NCI-H345 treated with DMSO at 0.1 percent for 48 hours (cell line): ENCODE measurements at regions not wholly inside any gene's neighbourhood (a gene's known extent, or its start where the extent isn't known, plus 50 kb on each side); places are given as distances from the start of the nearest gene placed in this dataset.

ENCODE experiments used
- DNase-seq: peaks from one replicate; lab custom pipeline; 2025; ENCODE audit not compliant: unreplicated experiment; lab: John Stamatoyannopoulos, UW

GRCh38 chr20:50285376-50286173 lies 94.9 kb downstream of the CEBPB start:
- no peak for DNase-seq

GRCh38 chr20:50286174-50286511 lies 95.5 kb downstream of the CEBPB start:
- DNase-seq, result no peak

- DNase-seq, result no peak
Measured at GRCh38 chr20:50286609-50287008, 96.0 kb downstream of the CEBPB start.

GRCh38 chr20:50287512-50287911 lies 96.9 kb downstream of the CEBPB start:
- DNase-seq, result no peak

GRCh38 chr20:50288128-50288623 lies 97.5 kb downstream of the CEBPB start:
- no peak for DNase-seq

- no peak for DNase-seq
Measured at GRCh38 chr20:50289581-50289980, 99.0 kb downstream of the CEBPB start.

- DNase-seq, result no peak
Measured at GRCh38 chr20:50290112-50290511, 99.5 kb downstream of the CEBPB start.

GRCh38 chr20:50290808-50291207 lies 100.2 kb downstream of the CEBPB start:
- no peak for DNase-seq

- no peak for DNase-seq
Measured at GRCh38 chr20:50291254-50292078, 100.8 kb downstream of the CEBPB start.

GRCh38 chr20:50292079-50292590 lies 101.5 kb downstream of the CEBPB start:
- DNase-seq, result no peak

- no peak for DNase-seq
Measured at GRCh38 chr20:50292591-50293283, 102.1 kb downstream of the CEBPB start.

- no peak for DNase-seq
Measured at GRCh38 chr20:50293284-50294139, 102.9 kb downstream of the CEBPB start.

- DNase-seq, result no peak
Measured at GRCh38 chr20:50294164-50295088, 103.8 kb downstream of the CEBPB start.

- peak; percentile 63 for DNase-seq
Measured at GRCh38 chr20:50295345-50295744, 104.7 kb downstream of the CEBPB start.

- DNase-seq, result peak; percentile 89
Measured at GRCh38 chr20:50295762-50296449, 105.3 kb downstream of the CEBPB start.

GRCh38 chr20:50296450-50297375 lies 106.1 kb downstream of the CEBPB start:
- DNase-seq, result no peak

- DNase-seq, result no peak
Measured at GRCh38 chr20:50297498-50298376, 107.1 kb downstream of the CEBPB start.
